K562 (cell line): ENCODE measurements at regions not wholly inside any gene's neighbourhood (a gene's known extent, or its start where the extent isn't known, plus 50 kb on each side); places are given as distances from the start of the nearest gene placed in this dataset.
A peak's percentile ranks its signal among the peaks of the same experiment; 100 is the strongest.

Experiments used
- ATAC-seq: fragments of 200-7000 bp; cut with Tn5 transposase; 3 replicates; pipeline ENCODE4 v1.9.1; 2020; ENCODE audit warnings: moderate library complexity
- BruUV-seq: library from RNA; stranded (reverse); fragments of 400-500 nt; replicated peaks from 2 replicates; lab custom pipeline; 2021; lab: Mats Ljungman, UMichigan
- CTCF ChIA-PET: fragments of 300-600 bp; formaldehyde crosslinking; extraction: SDS; loops from one replicate; lab custom pipeline; 2021; ENCODE audit warnings: low intra/inter-chr PET ratio; lab: Yijun Ruan, JAX
- POLR2A ChIA-PET: fragments of 300-600, 350-650 bp; sonication (Branson Sonifier 250); formaldehyde crosslinking; extraction: SDS; loops from one replicate; lab custom pipeline; 2021; ENCODE audit warnings: antibody characterized with exemption, inconsistent platforms; lab: Yijun Ruan, JAX
- DNase-seq, 4 experiments: peaks; one replicate each; pipeline versions ENCODE4 v3.0.0 to v3.0.0-alpha.2; 2011 to 2018; ENCODE audit warnings: low spot score in 3 of 4, mixed read lengths in 3 of 4; ENCODE audit errors: extremely low read depth in 1 of 4
- FAIRE-seq: peaks from 2 replicates; lab custom pipeline; 2011; peaks lifted over from hg19 to GRCh38; lab: Jason Lieb, UNC
- H2AFZ ChIP-seq: 2 replicates; pipeline ENCODE4 v1.6.0; 2011; ENCODE audit warnings: low read depth, low read length, control low read depth, inconsistent platforms
- H3K27ac ChIP-seq: fragments of 200-600 bp; 3 replicates; pipeline ENCODE4 v1.8.0; 2011; ENCODE audit warnings: low read depth, mild to moderate bottlenecking, control low read depth, inconsistent platforms, low read length, moderate library complexity, mixed read lengths; ENCODE audit errors: extremely low read depth
- H3K27me3 ChIP-seq, 2 experiments: fragments of 300-600 bp in 1 of 2; 2 replicates in 1 of 2; 3 replicates in 1 of 2; pipeline versions ENCODE4 v1.6.0 to v1.8.0; 2011; ENCODE audit warnings: inconsistent platforms in 2 of 2, low read length in 2 of 2, mild to moderate bottlenecking in 1 of 2, mixed read lengths in 1 of 2, moderate library complexity in 1 of 2; ENCODE audit not compliant: control insufficient read depth in 2 of 2, insufficient read depth in 2 of 2
- H3K36me3 ChIP-seq: fragments of 300-600 bp; 3 replicates; pipeline ENCODE4 v1.8.0; 2011; ENCODE audit warnings: mild to moderate bottlenecking, low read length, inconsistent platforms; ENCODE audit not compliant: control insufficient read depth, insufficient read depth
- H3K4me1 ChIP-seq, 2 experiments: fragments of 200-600 bp in 1 of 2; replicated peaks in 1 of 2; 2 replicates in 1 of 2; 3 replicates in 1 of 2; pipeline versions ENCODE4 v1.5.1 to v1.8.0; 2011; ENCODE audit warnings: inconsistent platforms in 2 of 2, low read length in 2 of 2, mild to moderate bottlenecking in 1 of 2, mixed read lengths in 1 of 2, moderate library complexity in 1 of 2; ENCODE audit not compliant: control insufficient read depth in 2 of 2, insufficient read depth in 2 of 2
- H3K4me2 ChIP-seq: 2 replicates; pipeline ENCODE4 v1.6.1; 2011; ENCODE audit warnings: low read length, control low read depth, inconsistent platforms, mixed read lengths; ENCODE audit not compliant: insufficient read depth
- H3K4me3 ChIP-seq: fragments of 200-600 bp; sonication (generic), shearing (Covaris generic); 2 replicates; pipeline ENCODE4 v1.5.1; 2016; ENCODE audit warnings: control low read depth, inconsistent platforms
- H3K79me2 ChIP-seq: fragments of 200-600 bp; 3 replicates; pipeline ENCODE4 v1.8.0; 2011; ENCODE audit warnings: low read length, inconsistent platforms; ENCODE audit not compliant: control insufficient read depth, insufficient read depth
- H3K9ac ChIP-seq, 2 experiments: 2 replicates each; pipeline versions ENCODE4 v1.6.0 to v1.6.1; 2011; ENCODE audit warnings: low read depth in 2 of 2, low read length in 2 of 2, control low read depth in 1 of 2, inconsistent platforms in 1 of 2, mild to moderate bottlenecking in 1 of 2, mixed read lengths in 1 of 2; ENCODE audit not compliant: insufficient read depth in 1 of 2
- H3K9me1 ChIP-seq: one replicate; pipeline ENCODE4 v1.6.0; 2011; ENCODE audit warnings: inconsistent platforms, mild to moderate bottlenecking, low read length, moderate library complexity; ENCODE audit not compliant: control insufficient read depth, insufficient read depth
- H3K9me3 ChIP-seq: replicated peaks from 2 replicates; pipeline ENCODE4 v1.5.1; 2011; ENCODE audit warnings: low read depth, low read length, inconsistent platforms; ENCODE audit not compliant: control insufficient read depth, insufficient read depth
- H4K20me1 ChIP-seq: replicated peaks from 2 replicates; pipeline ENCODE4 v1.6.1; 2011; ENCODE audit warnings: low read length, inconsistent platforms, mixed read lengths; ENCODE audit not compliant: control insufficient read depth, insufficient read depth
- RBM25 ChIP-seq: fragments of 200-400 bp; formaldehyde crosslinking; IDR thresholded peaks from 2 replicates; pipeline ENCODE4 v1.6.1; 2018; ENCODE audit warnings: low read length, low read depth, moderate library complexity; ENCODE audit not compliant: severe bottlenecking
- SMARCA5 ChIP-seq: fragments of 450-650 bp; IDR thresholded peaks from 2 replicates; pipeline ENCODE4 v1.6.1; 2016
- ZFX ChIP-seq: sonication (generic); formaldehyde crosslinking; IDR thresholded peaks from 2 replicates; pipeline ENCODE4 v1.8.0; 2022; ENCODE audit warnings: mild to moderate bottlenecking, missing genetic modification reagents, moderate library complexity
- WGBS: fragments of 100-300 bp; shearing (Covaris generic); methylation state at CpG from one replicate; pipeline ENCODE4 v1.1.6; 2016; ENCODE audit warnings: low coverage, mixed read lengths; ENCODE audit not compliant: insufficient coverage; ENCODE audit errors: missing lambda C conversion rate; 5-methylcytosine and 5-hydroxymethylcytosine counted together
- in situ Hi-C: fragments of 300-500 bp; cut with MboI; formaldehyde crosslinking; loops from 4 replicates; pipeline ENCODE4 v1.15.0; 2018; ENCODE audit warnings: inconsistent platforms, mixed read lengths
- intact Hi-C: fragments of 100-400 bp; cut with micrococcal nuclease; formaldehyde crosslinking; loops from 2 replicates; pipeline ENCODE4 v1.14.2; 2022

DNA sequence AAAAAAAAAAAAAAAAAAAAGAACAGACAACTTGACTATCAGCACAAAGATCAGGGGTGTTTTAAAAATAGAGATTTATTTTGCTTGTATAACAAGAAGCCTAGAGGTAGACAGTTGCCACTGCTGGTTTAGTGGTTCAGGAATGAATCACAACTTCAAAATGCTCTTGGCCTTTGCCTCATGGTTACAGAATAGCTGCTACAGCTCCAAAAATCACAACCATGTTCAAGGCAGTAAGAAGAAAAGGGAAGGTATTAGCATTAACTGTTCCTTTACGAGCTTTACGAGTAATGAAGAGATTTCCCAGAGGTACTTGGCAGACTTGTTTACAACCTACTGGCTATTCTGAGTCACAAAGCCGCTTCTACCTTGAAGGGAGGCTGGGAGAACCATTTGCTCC lies 52.5 kb upstream of the PPM1J start:
- Histone ChIP-seq H3K4me1 (no peaks in the 10 kb centered on the region; a peak in 2 of 5 replicates), H3K4me3 (no peak overlapping the region), H3K27me3 (peaks cover 29 to 44% of the 10 kb centered on the region in 2 experiments), H3K27ac (no peak overlapping the region), H3K79me2 (no peaks in the 10 kb centered on the region), H2AFZ (no peak overlapping the region), H3K9ac (no peak overlapping the region), H3K9me1 (no peaks in the 10 kb centered on the region), H3K36me3 (no peaks in the 10 kb centered on the region), H4K20me1 (no peaks in the 10 kb centered on the region), H3K9me3 (no peaks in the 10 kb centered on the region), H3K4me2 (no peak overlapping the region)
- no TSS peak for BruUV-seq
- WGBS, result 2% methylated on average over 3 of the region's 3 CpGs
- no peak for DNase-seq
- CTCF ChIA-PET, result interaction anchor here (1.0 kb wide), 1 partner anchor 36 kb away, joined by 3 read pairs; no protein-coding TSS in a partner anchor
- ATAC-seq, result no peak
- no peak for FAIRE-seq
- TF ChIP-seq ZFX (CRISPR knock-in tag) (no peak), RBM25 (peak; percentile 92), SMARCA5 (peak; percentile 16; the same call in 1 of the 2 replicates)
- intact Hi-C loops (no loop called here), in situ Hi-C loops (no loop called here)
- POLR2A ChIA-PET, result interaction anchor here (0.9 to 1.0 kb wide), 2 partner anchors 42 to 266 kb away, joined by 3 to 5 read pairs; no protein-coding TSS in a partner anchor
